Cardiac fibroblast (primary cell): ENCODE measurements at regions not wholly inside any gene's neighbourhood (a gene's known extent, or its start where the extent isn't known, plus 50 kb on each side); places are given as distances from the start of the nearest gene placed in this dataset.
A peak's percentile ranks its signal among the peaks of the same experiment; 100 is the strongest.
"Not testable (repeated sequence)": the region's sequence is repeated elsewhere in the genome, so short reads cannot be mapped to it uniquely, and the experiment has no call there.

Experiments
- DNase-seq, 2 donors: peaks; one replicate each; pipeline versions ENCODE4 v3.0.0 to v3.0.0-alpha.2; 2010; ENCODE audit warnings: low read depth in 2 of 2
- H3K4me3 ChIP-seq, 2 donors: replicated peaks in 1 of 2; 1 replicate in 1 of 2; 2 replicates in 1 of 2; pipeline ENCODE4 v1.5.1; 2011; ENCODE audit warnings: low read depth in 2 of 2, low read length in 2 of 2, mild to moderate bottlenecking in 2 of 2, moderate library complexity in 1 of 2
- TF ChIP-seq, protein P1 (sequence below): IDR thresholded peaks from one replicate; pipeline ENCODE4 v1.5.1; 2011; ENCODE audit warnings: low read depth, mild to moderate bottlenecking, low read length, inconsistent platforms

DNA sequence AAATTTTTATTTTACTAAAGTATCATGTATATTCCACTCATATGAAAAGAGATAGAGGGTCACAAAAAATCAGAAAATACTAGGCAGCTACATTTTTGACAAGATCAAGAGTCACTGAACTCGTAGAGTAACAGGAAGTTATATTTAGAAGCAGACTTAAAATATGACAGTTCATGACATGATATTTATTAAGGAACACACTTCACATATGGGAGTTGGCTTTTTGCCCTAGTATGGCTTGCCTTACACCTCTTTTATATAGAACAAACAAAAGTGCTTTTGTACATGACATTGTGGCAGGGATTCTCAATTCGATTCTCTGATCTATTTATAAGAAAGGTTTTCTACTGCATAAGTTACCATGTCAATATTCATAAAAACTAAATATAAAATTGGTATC lies 80.1 kb upstream of the GBE1 start:
- H3K4me3 ChIP-seq: no peak overlapping the region
- DNase-seq: no peak
- TF ChIP-seq, protein P1, sequence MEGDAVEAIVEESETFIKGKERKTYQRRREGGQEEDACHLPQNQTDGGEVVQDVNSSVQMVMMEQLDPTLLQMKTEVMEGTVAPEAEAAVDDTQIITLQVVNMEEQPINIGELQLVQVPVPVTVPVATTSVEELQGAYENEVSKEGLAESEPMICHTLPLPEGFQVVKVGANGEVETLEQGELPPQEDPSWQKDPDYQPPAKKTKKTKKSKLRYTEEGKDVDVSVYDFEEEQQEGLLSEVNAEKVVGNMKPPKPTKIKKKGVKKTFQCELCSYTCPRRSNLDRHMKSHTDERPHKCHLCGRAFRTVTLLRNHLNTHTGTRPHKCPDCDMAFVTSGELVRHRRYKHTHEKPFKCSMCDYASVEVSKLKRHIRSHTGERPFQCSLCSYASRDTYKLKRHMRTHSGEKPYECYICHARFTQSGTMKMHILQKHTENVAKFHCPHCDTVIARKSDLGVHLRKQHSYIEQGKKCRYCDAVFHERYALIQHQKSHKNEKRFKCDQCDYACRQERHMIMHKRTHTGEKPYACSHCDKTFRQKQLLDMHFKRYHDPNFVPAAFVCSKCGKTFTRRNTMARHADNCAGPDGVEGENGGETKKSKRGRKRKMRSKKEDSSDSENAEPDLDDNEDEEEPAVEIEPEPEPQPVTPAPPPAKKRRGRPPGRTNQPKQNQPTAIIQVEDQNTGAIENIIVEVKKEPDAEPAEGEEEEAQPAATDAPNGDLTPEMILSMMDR: no peak

DNA sequence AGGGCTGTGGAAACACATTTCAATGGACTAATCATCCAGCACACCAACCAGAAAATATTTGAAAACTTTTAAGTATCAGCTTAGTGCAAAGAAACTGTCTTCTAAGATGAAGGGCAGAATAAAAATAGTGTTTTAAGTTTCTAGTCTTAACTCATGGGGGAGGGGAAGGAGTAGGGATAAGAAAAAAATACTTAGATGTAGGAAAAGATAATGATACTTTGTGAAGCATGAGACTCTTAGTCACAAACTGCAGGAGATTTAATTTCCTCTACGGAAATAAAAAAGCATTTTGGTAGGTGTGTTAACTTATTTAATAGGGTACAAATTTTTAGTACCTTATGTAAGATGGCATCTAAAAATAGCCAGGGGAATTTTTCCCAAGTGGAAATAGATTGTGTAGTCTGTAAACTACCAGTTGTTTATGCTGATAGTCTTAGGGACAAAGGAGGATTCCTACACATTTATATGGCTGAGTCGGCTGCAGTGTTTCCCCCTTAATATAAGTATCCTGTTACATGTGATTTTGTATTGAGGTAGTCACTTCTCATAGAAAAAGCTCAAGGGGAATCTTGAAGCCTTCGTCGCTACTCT lies 78.2 kb upstream of the GBE1 start:
- no peak overlapping the region for H3K4me3 ChIP-seq
- TF ChIP-seq, protein P1: no peak
- no peak for DNase-seq

DNA sequence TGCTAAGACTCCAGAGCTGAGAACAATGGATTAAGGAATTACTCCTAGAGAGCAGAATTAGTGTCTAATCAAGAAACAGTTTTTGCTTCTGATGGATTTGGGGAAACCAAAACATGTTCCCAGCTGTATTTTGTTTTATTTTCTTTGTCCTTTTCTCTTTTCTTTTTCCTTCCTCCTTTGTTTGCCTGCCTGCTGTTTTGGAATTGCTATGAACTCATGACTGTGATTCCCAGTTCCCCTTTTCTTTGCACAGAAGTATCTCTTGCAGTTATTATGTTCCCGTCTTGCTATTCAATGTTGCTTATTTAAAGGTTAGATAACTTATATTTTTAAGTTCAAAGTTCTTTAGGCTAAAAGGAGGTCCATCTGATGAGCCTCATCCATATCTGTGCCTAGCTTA lies 77.0 kb upstream of the GBE1 start:
- DNase-seq: no peak
- TF ChIP-seq, protein P1: no peak

GRCh38 chr3:81837071-81837593 lies 75.7 kb upstream of the GBE1 start:
- TF ChIP-seq, protein P1: no peak
- no peak overlapping the region for H3K4me3 ChIP-seq
- no peak for DNase-seq

More for the DNA sequence above, 77.0 kb upstream of the GBE1 start:
- no peak overlapping the region for H3K4me3 ChIP-seq

GRCh38 chr3:81829937-81830336 lies 68.5 kb upstream of the GBE1 start:
- TF ChIP-seq, protein P1: no peak
- no peak for DNase-seq
- H3K4me3 ChIP-seq: no peak overlapping the region

GRCh38 chr3:81829272-81829671 lies 67.8 kb upstream of the GBE1 start:
- DNase-seq, H3K4me3 ChIP-seq: not testable (repeated sequence)

DNA sequence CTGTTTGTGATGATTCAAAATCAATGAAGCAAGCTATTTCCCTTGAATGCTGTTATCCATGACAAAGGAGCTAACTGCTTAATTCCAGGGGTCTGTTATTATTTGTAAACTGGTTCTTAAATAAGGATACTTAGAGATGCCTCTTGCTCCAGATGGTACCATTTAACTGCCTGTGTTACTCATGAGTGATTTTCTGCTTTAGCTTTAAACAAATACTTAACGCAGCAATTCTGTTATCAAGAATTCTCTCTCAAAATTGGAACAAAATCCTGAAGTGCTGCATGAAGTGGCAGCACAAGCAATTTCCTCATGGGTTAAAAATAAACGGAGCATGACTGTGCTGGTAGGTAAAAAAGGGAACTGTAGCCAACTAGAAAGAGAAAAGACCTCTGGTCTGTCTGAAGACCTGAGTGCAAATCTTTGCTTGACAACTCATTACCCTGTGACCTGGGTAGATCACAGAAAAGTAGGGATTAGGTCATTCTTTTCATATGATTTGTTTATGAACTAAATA lies 62.5 kb upstream of the GBE1 start:
- DNase-seq: peak in 1 of 2 donors; percentile 9
- TF ChIP-seq, protein P1: no peak
- no peak overlapping the region for H3K4me3 ChIP-seq
